ENCODE measurements at regions not wholly inside any gene's neighbourhood (a gene's known extent, or its start where the extent isn't known, plus 50 kb on each side); places are given as distances from the start of the nearest gene placed in this dataset.
A peak's percentile ranks its signal among the peaks of the same experiment; 100 is the strongest.

DNA sequence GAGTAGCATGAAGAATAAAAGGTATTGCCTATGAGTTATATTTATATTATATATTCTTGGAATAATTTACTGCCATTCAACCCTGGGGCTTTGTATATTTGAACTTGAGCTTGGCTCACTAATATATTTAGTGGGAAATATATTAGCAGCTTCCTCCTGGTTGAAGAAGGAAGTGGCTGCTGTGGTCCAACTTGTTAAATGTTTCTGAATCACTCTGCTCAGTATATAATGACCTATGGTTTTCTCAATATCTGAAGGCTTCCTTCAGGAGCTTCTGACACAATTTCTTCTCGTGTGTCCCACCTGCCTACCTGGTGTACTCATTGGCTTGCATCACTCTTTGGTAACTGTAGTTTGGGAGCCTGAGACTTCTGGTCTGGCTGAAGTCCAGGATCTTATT, 646.4 kb downstream of the TBC1D4 start:
- H3K4me3 ChIP-seq (ENCODE audit: low read length), result no peak overlapping the region
- H3K4me1 ChIP-seq (ENCODE audit: control insufficient read depth, insufficient read depth, low read length), result no peaks in the 10 kb centered on the region
- intact Hi-C loops (cut with DNase I), result no loop called here
- ATAC-seq, result no peak
- DNase-seq, result no peak
- H3K27me3 ChIP-seq (ENCODE audit: control insufficient read depth, insufficient read depth), result no peaks in the 10 kb centered on the region
- 66% methylated on average over 1 of the region's 1 CpG for WGBS
- no peaks in the 10 kb centered on the region for H3K9me3 ChIP-seq (ENCODE audit: control insufficient read depth, low read length)
- no peak overlapping the region for H3K27ac ChIP-seq (ENCODE audit: low read length)

DNA sequence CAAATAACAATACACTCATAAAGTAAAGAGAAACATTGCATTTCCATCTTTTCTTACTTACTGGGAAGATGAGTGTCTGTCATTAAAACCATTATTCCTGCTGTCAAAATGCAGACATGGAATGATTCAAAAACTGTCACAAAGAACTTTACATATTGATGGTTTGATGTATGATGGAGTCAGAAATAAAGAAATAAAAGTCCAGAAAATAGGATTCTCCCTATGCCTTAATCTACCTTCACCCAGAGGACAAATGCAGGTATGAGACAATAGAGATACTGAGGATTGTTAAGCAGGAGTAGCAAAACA, 656.1 kb downstream of the TBC1D4 start:
- ATAC-seq, result no peak
- H3K9me3 ChIP-seq (ENCODE audit: control insufficient read depth, low read length), result no peaks in the 10 kb centered on the region
- no peak overlapping the region for H3K27ac ChIP-seq (ENCODE audit: low read length)
- no peaks in the 10 kb centered on the region for H3K27me3 ChIP-seq (ENCODE audit: control insufficient read depth, insufficient read depth)
- H3K4me3 ChIP-seq (ENCODE audit: low read length), result no peak overlapping the region
- no peaks in the 10 kb centered on the region for H3K4me1 ChIP-seq (ENCODE audit: control insufficient read depth, insufficient read depth, low read length)
- intact Hi-C loops (cut with DNase I), result no loop called here
- DNase-seq, result no peak

DNA sequence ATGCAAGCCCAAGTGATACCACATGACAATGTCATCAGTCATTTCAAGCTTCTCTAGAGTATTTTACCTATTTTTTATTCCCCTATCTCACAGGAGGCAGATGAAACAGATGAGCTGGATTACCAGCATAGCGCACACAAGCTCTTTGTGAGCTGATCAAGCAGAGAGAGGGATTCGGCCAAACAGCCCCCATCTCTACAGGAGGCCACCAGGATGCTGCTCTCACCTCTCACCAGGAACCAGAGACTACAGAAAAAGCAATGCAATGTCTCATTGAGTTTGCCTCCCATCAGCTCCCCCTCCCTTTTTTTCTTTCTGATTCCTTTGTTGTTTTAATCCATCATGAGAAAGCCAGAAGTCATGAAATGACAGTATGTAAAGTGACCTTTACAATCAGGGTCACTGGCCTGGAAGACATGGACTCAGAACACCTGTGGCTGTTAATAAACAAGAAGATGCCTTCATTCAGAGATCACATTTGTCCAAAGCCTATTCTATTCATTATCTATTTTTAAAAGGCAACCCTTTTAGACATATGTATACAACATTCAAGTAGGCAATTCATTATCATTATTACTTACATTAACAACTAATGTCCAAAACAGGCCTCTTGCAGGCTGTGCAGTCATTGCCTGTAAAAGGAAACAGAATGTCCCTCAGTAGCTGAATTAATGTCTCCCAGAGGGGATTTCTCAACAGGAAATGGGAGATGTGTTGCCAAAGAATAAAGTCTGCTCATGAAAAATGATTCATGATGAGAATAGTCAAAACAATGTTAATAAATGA, 656.6 kb downstream of the TBC1D4 start:
- Histone ChIP-seq H3K27ac (ENCODE audit: low read length) (no peak overlapping the region), H3K4me1 (ENCODE audit: control insufficient read depth, insufficient read depth, low read length) (no peaks in the 10 kb centered on the region), H3K27me3 (ENCODE audit: control insufficient read depth, insufficient read depth) (no peaks in the 10 kb centered on the region), H3K4me3 (ENCODE audit: low read length) (no peak overlapping the region), H3K9me3 (ENCODE audit: control insufficient read depth, low read length) (no peaks in the 10 kb centered on the region)
- WGBS, result 93% methylated on average over 2 of the region's 2 CpGs
- DNase-seq, result no peak
- intact Hi-C loops (cut with DNase I), result no loop called here
- peak; percentile 46 to 51 for ATAC-seq

DNA sequence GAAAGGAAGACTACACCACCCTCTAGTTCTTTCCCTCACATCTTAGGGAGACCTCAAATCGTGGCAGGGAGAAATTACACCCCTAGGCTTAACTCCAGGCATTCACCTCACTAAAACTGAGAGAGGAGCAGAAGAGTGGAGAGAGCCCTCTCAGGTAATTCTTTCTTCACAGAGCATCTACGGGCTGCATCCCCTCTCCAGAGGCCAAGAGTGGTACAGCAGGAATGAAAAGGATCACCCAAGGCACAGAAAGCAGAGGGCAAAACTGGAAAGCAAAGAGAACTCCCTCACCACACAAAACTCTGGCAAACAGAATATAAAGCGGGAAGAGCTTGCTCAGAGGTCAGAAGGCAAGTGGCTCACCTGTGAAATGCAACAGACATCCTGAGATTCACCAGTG, 661.2 kb downstream of the TBC1D4 start:
- Histone ChIP-seq H3K4me1 (ENCODE audit: control insufficient read depth, insufficient read depth, low read length) (no peaks in the 10 kb centered on the region), H3K9me3 (ENCODE audit: control insufficient read depth, low read length) (no peaks in the 10 kb centered on the region), H3K4me3 (ENCODE audit: low read length) (no peak overlapping the region), H3K27me3 (ENCODE audit: control insufficient read depth, insufficient read depth) (no peaks in the 10 kb centered on the region), H3K27ac (ENCODE audit: low read length) (no peak overlapping the region)
- intact Hi-C loops (cut with DNase I), result no loop called here
- DNase-seq, result no peak
- ATAC-seq, result no peak
- 80% methylated on average over 3 of the region's 3 CpGs for WGBS

DNA sequence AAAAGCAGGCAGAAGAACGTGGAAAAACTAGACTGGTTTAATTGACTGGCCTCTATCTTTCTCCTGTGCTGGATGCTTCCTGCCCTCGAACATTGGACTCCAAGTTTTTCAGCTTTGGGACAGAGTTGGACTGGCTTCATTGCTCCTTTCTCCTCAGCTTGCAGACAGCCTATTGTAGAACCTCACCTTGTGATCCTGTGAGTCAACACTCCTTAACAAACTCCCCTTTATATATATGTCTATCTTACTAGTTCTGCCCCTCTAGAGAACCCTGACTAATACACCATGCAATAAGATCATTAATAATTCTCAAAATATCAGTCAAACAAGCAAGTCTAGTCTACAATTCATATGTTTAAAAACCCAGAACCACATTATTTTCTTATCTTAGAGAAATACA, 662.4 kb downstream of the TBC1D4 start:
- no peak overlapping the region for H3K27ac ChIP-seq (ENCODE audit: low read length)
- DNase-seq (no peak), ATAC-seq (no peak)
- WGBS, result 82% methylated on average over 2 of the region's 2 CpGs
- intact Hi-C loops (cut with DNase I), result no loop called here
- no peaks in the 10 kb centered on the region for H3K4me1 ChIP-seq (ENCODE audit: control insufficient read depth, insufficient read depth, low read length)
- H3K9me3 ChIP-seq (ENCODE audit: control insufficient read depth, low read length), result no peaks in the 10 kb centered on the region
- no peaks in the 10 kb centered on the region for H3K27me3 ChIP-seq (ENCODE audit: control insufficient read depth, insufficient read depth)
- no peak overlapping the region for H3K4me3 ChIP-seq (ENCODE audit: low read length)

DNA sequence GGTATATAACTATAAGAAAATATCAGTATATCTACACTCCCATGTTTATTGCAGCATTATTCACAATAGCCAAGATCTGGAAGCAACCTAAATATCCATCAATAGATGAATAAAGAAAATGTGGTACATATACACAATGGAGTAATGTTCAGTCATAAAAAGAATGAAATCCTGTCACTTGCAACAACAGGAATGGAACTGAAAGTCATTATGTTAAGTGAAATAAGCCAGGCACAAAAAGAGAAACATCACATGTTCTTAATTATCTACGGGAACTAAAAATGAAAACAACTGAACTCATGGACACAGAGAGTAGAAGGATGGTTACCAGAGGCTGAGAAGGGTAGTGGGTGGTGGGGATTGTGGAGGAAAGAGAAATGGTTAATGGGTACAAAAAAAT, 665.2 kb downstream of the TBC1D4 start:
- no peak for ATAC-seq
- no peak for DNase-seq
- H3K27ac ChIP-seq (ENCODE audit: low read length), result no peak overlapping the region
- H3K9me3 ChIP-seq (ENCODE audit: control insufficient read depth, low read length), result no peaks in the 10 kb centered on the region
- no peaks in the 10 kb centered on the region for H3K4me1 ChIP-seq (ENCODE audit: control insufficient read depth, insufficient read depth, low read length)
- H3K27me3 ChIP-seq (ENCODE audit: control insufficient read depth, insufficient read depth), result no peaks in the 10 kb centered on the region
- WGBS, result 71% methylated on average over 1 of the region's 1 CpG
- intact Hi-C loops (cut with DNase I), result no loop called here
- no peak overlapping the region for H3K4me3 ChIP-seq (ENCODE audit: low read length)

DNA sequence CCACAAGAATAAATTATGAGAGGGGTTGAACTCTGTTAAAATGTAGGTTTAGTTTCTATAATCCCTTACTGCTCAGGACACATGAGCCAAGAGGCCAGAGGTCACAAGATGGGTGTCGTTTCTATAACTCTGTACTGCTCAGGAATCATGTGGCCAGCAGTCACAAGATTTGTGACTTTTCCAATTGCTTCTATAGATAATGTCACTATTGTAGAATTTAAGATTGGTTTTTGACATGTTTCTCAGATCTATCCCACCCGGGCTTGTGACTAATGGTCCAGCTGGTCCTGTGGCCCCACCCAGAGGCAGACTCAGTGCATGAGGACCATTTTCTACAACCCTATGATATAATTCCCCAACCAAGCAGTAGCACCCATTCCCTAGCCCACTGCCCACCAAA, 662.0 kb upstream of the KLF12 start:
- no peak overlapping the region for H3K4me3 ChIP-seq (ENCODE audit: low read length)
- ATAC-seq (no peak), DNase-seq (no peak)
- intact Hi-C loops (cut with DNase I), result no loop called here
- H3K27ac ChIP-seq (ENCODE audit: low read length), result no peak overlapping the region
- WGBS, result 67% methylated on average over 2 of the region's 2 CpGs
- H3K9me3 ChIP-seq (ENCODE audit: control insufficient read depth, low read length), result no peaks in the 10 kb centered on the region
- no peaks in the 10 kb centered on the region for H3K4me1 ChIP-seq (ENCODE audit: control insufficient read depth, insufficient read depth, low read length)
- no peaks in the 10 kb centered on the region for H3K27me3 ChIP-seq (ENCODE audit: control insufficient read depth, insufficient read depth)

DNA sequence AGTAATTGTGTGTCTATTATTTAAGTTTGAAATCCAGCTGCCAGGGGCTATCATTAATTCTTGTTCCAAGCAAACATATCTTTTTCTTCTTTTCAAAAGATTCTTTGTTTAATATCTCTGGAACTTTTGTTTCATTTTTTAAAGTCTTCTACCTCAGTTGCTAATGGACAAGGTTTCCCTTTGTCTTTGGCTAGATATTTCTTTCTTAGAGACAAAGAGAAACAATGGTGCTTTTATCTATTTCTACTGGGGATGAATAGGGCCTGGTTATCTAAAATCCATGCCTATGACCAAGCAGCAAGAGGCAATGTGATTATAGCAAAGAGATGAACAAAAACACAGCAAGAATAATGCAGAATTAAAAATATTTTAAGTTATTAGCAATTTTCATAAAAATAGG, 661.3 kb upstream of the KLF12 start:
- intact Hi-C loops (cut with DNase I), result no loop called here
- H3K4me3 ChIP-seq (ENCODE audit: low read length), result no peak overlapping the region
- H3K4me1 ChIP-seq (ENCODE audit: control insufficient read depth, insufficient read depth, low read length), result no peaks in the 10 kb centered on the region
- no peak for ATAC-seq
- H3K27ac ChIP-seq (ENCODE audit: low read length), result no peak overlapping the region
- no peak for DNase-seq
- H3K27me3 ChIP-seq (ENCODE audit: control insufficient read depth, insufficient read depth), result no peaks in the 10 kb centered on the region
- no peaks in the 10 kb centered on the region for H3K9me3 ChIP-seq (ENCODE audit: control insufficient read depth, low read length)

DNA sequence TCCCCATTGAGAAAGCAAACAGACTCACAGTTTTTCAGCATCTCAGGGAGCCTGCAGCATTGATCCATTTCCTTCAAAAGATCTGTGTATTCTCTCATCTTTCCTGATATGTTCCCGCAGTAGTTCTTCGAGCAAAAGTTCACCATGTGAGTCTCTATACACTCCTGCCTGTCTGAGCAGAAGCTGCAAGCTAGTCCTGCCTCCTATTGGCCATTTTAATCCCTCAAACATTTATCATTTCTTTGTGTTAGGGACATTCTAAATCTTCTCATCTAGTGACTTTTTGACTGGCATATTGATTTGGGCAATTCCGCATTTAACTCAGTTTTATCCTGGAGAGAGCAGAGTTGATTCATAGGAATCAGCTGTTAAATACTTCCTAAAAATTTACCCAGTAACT, 660.4 kb upstream of the KLF12 start:
- DNase-seq (no peak), ATAC-seq (no peak)
- H3K27me3 ChIP-seq (ENCODE audit: control insufficient read depth, insufficient read depth), result no peaks in the 10 kb centered on the region
- no peaks in the 10 kb centered on the region for H3K4me1 ChIP-seq (ENCODE audit: control insufficient read depth, insufficient read depth, low read length)
- no peaks in the 10 kb centered on the region for H3K9me3 ChIP-seq (ENCODE audit: control insufficient read depth, low read length)
- no peak overlapping the region for H3K27ac ChIP-seq (ENCODE audit: low read length)
- H3K4me3 ChIP-seq (ENCODE audit: low read length), result no peak overlapping the region
- intact Hi-C loops (cut with DNase I), result no loop called here
- WGBS, result 88% methylated on average over 3 of the region's 3 CpGs

DNA sequence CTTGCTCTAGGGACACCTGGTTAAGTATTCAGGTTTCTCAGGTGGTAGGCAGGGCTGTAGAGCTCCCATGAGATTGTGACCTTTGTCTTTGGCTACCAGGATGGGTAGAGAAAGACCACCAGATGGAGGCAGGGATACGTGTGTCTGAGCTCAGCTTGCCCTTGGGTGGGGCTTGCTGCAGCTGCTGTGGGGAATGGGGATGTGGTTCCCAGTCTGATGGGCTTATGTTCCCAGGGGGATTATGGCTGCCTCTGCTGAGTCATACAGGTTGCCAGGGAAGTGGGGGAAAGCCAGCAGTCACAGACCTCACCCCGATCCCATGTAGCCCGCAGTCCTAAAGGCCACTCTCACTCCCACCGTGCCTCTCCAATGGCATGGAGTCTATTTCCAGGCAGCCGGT, 659.9 kb upstream of the KLF12 start:
- no peak for DNase-seq
- Histone ChIP-seq H3K27me3 (ENCODE audit: control insufficient read depth, insufficient read depth) (no peaks in the 10 kb centered on the region), H3K9me3 (ENCODE audit: control insufficient read depth, low read length) (no peaks in the 10 kb centered on the region), H3K4me1 (ENCODE audit: control insufficient read depth, insufficient read depth, low read length) (no peaks in the 10 kb centered on the region), H3K4me3 (ENCODE audit: low read length) (no peak overlapping the region), H3K27ac (ENCODE audit: low read length) (no peak overlapping the region)
- intact Hi-C loops (cut with DNase I), result no loop called here
- 94% methylated on average over 5 of the region's 5 CpGs for WGBS
- ATAC-seq, result no peak

DNA sequence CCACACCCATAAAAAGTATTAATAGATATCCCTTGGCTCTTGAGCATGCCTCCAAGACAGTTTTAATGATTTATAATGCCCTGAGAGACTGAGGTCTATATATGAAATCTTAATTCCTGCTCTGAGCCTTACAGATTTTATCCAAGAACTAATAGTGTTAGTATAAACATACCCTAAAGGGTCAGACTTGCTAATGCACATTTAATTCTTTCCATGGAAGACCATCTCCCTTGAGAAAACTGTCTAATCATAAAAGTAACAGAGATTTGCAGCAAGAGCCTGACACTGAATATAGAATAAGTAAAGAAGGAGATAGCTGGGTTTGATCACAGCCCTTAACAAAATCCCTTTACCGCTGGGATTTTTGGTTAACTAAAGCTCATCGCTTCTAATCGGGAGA, 650.8 kb upstream of the KLF12 start:
- DNase-seq, result no peak
- ATAC-seq, result no peak
- H3K27ac ChIP-seq (ENCODE audit: low read length), result no peak overlapping the region
- H3K27me3 ChIP-seq (ENCODE audit: control insufficient read depth, insufficient read depth), result no peaks in the 10 kb centered on the region
- 63% methylated on average over 3 of the region's 3 CpGs for WGBS
- no peaks in the 10 kb centered on the region for H3K9me3 ChIP-seq (ENCODE audit: control insufficient read depth, low read length)
- no peak overlapping the region for H3K4me3 ChIP-seq (ENCODE audit: low read length)
- no peaks in the 10 kb centered on the region for H3K4me1 ChIP-seq (ENCODE audit: control insufficient read depth, insufficient read depth, low read length)
- intact Hi-C loops (cut with DNase I), result no loop called here

DNA sequence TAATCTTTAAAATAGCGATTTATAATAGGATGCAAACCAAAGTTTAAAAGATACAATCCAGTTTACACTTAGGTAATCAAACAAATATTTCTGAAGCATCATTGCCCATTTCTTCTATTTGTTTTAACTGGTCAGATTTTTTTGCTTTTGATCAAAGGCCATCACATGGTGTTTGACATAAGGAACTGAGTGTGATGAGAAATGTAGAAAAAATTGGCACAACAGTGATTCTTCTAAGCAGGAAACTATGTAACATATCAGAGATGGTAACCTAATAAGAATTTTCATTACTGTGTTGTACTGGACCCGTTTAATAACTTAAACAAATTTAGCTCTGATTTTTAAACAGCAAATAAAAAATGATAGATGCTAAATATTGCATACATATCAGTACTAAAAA, 644.7 kb upstream of the KLF12 start:
- Histone ChIP-seq H3K27ac (ENCODE audit: low read length) (no peak overlapping the region), H3K4me1 (ENCODE audit: control insufficient read depth, insufficient read depth, low read length) (no peaks in the 10 kb centered on the region), H3K27me3 (ENCODE audit: control insufficient read depth, insufficient read depth) (no peaks in the 10 kb centered on the region), H3K9me3 (ENCODE audit: control insufficient read depth, low read length) (no peaks in the 10 kb centered on the region), H3K4me3 (ENCODE audit: low read length) (no peak overlapping the region)
- DNase-seq, result no peak
- no peak for ATAC-seq
- intact Hi-C loops (cut with DNase I), result no loop called here
- 63% methylated on average over 2 of the region's 2 CpGs for WGBS

All from right cardiac atrium (tissue), 5 donors.